Lower lobe of right lung (tissue), 2 donors: ENCODE measurements at regions not wholly inside any gene's neighbourhood (a gene's known extent, or its start where the extent isn't known, plus 50 kb on each side); places are given as distances from the start of the nearest gene placed in this dataset.
"Not testable (repeated sequence)": the region's sequence is repeated elsewhere in the genome, so short reads cannot be mapped to it uniquely, and the experiment has no call there.

Experiments
- ATAC-seq, 2 donors: fragments of 200-7000 bp; cut with Tn5 transposase; one replicate each; pipeline ENCODE4 v1.9.1; 2020 to 2022; ENCODE audit warnings: mild to moderate bottlenecking in 2 of 2, moderate library complexity in 2 of 2
- DNase-seq: peaks from one replicate; pipeline ENCODE4 v3.0.0-alpha.2; 2020
- H3K27ac ChIP-seq: fragments of 200-600 bp; one replicate; pipeline ENCODE4 v1.8.0; 2022
- H3K27me3 ChIP-seq: fragments of 200-600 bp; one replicate; pipeline ENCODE4 v1.8.0; 2022; ENCODE audit warnings: low read depth
- H3K36me3 ChIP-seq: fragments of 200-600 bp; one replicate; pipeline ENCODE4 v1.8.0; 2022; ENCODE audit warnings: mild to moderate bottlenecking
- H3K4me1 ChIP-seq: fragments of 200-600 bp; one replicate; pipeline ENCODE4 v1.8.0; 2022
- H3K4me3 ChIP-seq: fragments of 200-600 bp; one replicate; pipeline ENCODE4 v1.8.0; 2022; ENCODE audit warnings: mild to moderate bottlenecking
- H3K9me3 ChIP-seq: fragments of 200-600 bp; one replicate; pipeline ENCODE4 v1.8.0; 2022
- CTCF ChIP-seq: fragments of 200-600 bp; IDR thresholded peaks from one replicate; pipeline ENCODE4 v1.8.0; 2022; ENCODE audit warnings: antibody characterized with exemption, mild to moderate bottlenecking
- intact Hi-C: fragments of 100-400 bp; cut with DNase I; formaldehyde crosslinking; loops from one replicate; pipeline ENCODE4 v1.11.0; 2022
- donor health status: DM: no; HTN: yes; CAD: no; lungs with severe emphysema.

DNA sequence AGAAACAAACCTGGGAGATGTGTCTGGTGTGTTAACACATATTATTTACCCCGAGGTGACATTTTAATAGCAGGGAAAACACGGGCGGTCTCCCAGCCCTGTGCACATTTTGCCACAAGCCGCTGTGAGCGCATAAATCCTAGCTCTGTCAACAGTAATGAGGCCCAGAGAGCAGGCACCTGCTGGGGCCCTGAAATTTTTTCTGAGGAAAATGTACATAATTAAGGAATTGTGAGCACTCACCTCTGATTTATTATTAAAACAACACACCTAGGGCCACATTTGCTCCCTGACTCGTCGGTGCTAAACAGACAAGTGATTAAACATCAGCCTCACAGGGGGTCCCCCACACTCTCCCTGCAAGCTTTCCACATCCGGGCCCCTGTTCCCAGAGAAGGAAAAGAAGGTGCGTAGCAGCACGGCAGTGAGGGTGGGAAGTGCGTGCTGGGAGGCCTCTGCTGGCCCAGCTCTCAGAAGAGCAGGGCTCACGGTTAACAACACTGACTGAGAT, 616.3 kb downstream of the UQCRFS1 start:
- ATAC-seq (no peak), DNase-seq (no peak)
- Histone ChIP-seq H3K27ac (no peak overlapping the region), H3K4me3 (no peak overlapping the region), H3K27me3 (no peaks in the 10 kb centered on the region), H3K9me3 (no peaks in the 10 kb centered on the region), H3K36me3 (no peaks in the 10 kb centered on the region), H3K4me1 (no peaks in the 10 kb centered on the region)
- intact Hi-C loops: no loop called here
- no peak for TF ChIP-seq CTCF

DNA sequence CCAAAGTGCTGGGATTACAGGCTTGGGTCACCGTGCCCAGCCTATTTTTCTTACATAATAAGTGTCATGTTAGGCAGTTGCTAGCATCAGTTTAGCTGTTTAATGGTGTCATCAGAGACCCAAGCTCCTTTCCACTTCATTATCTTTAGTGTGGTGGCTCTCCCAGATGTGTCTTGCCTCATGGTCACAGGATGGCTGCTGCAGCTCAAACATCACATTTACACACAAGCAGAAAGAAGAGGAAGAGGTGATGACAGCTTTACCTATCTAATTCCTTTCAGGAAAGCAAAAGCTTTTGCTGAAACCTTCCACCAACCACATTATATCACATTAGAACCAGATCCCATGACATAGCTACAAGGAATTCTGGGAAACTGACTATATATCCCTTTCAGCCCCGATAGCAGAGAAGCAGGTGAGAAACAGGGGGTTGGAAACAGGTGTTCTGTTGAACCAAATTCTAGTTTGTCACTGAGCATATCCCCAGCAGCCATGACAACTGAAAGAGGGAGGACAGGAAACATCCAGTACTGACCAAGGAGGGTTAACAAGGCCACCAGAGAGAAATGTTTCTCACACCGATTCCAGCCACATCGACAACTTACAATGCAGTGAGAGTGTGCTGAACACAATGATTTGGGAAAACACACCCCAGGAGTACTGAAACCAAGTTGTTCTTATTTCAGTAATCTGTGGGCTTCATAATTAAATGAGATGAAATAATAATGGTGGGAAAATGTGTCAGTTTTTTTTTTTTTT, 617.0 kb downstream of the UQCRFS1 start:
- Histone ChIP-seq H3K36me3 (no peaks in the 10 kb centered on the region), H3K27me3 (no peaks in the 10 kb centered on the region), H3K27ac (no peak overlapping the region), H3K4me3 (no peak overlapping the region), H3K4me1 (no peaks in the 10 kb centered on the region), H3K9me3 (no peaks in the 10 kb centered on the region)
- no peak for ATAC-seq
- DNase-seq: no peak
- no peak for TF ChIP-seq CTCF
- intact Hi-C loops: no loop called here

- Histone ChIP-seq H3K4me3 (no peak overlapping the region), H3K27ac (no peak overlapping the region), H3K9me3 (no peaks in the 10 kb centered on the region), H3K4me1 (no peaks in the 10 kb centered on the region), H3K36me3 (no peaks in the 10 kb centered on the region), H3K27me3 (no peaks in the 10 kb centered on the region)
- no peak for DNase-seq
- TF ChIP-seq CTCF: no peak
- intact Hi-C loops: no loop called here
- ATAC-seq: no peak
Measured at GRCh38 chr19:28594737-28595136, 618.2 kb downstream of the UQCRFS1 start.

GRCh38 chr19:28589991-28590411, 623.0 kb downstream of the UQCRFS1 start:
- intact Hi-C loops, H3K4me1 ChIP-seq, H3K9me3 ChIP-seq, H3K4me3 ChIP-seq, H3K27me3 ChIP-seq, DNase-seq, H3K36me3 ChIP-seq, ATAC-seq, H3K27ac ChIP-seq: not testable (repeated sequence)

DNA sequence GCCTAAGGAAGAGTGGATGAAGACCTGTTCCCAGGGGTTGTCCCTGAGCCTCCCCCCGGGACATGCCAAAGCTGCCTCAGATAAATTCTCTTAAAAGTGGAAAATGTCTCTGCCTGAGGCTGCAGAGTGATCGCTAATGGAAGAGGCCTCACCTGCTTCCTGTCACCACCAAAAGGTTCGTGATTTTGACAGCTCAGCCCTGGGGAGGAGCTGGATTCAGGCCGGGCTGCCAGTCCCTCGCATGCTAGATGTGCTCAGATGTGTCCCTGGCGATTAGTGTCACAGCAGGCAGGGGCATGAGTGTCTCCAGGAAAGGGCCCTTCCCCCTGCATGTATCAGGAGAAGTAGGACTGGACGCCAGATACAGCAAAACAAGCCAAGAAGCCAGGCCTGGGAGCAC, 626.5 kb downstream of the UQCRFS1 start:
- no peak for ATAC-seq
- H3K27me3 ChIP-seq: no peaks in the 10 kb centered on the region
- no peaks in the 10 kb centered on the region for H3K4me1 ChIP-seq

More for the DNA sequence above, 626.5 kb downstream of the UQCRFS1 start:
- Histone ChIP-seq H3K4me3 (no peak overlapping the region), H3K9me3 (no peaks in the 10 kb centered on the region), H3K27ac (no peak overlapping the region), H3K36me3 (no peaks in the 10 kb centered on the region)
- no peak for DNase-seq
- no peak for TF ChIP-seq CTCF
- intact Hi-C loops: no loop called here
